ENCODE measurements at regions not wholly inside any gene's neighbourhood (a gene's known extent, or its start where the extent isn't known, plus 50 kb on each side); places are given as distances from the start of the nearest gene placed in this dataset.

DNA sequence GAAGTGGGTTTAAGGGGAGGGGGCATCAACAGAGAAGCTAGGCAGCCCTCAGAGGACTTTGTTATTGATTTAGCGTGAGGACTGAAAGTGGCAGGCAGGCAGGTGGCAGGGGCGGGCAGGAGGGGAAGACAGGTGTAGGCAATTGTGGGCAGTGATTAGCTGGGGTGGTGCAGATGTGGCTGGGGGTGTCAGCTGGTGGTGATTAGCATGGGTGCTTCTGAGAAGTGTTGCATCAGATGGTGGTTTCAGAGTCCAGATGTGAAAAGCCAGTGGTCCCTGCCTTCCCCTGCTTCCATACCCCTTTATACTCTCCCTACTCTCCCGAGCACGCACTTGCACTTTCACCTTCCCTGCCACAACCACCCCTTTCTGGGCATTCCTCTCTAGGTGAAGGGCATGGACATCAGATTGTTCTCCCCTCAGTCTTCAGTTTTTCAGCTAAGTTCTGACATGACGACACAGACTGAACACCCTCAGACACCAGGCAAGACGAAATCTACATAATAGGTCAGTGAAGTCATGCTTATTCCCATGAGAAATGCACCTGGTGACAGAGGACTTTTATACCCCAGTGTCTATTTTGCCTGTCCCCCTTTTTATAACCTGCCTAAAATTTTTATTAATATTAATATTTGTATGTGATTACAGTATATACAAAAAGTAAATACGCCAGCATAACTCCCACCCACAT is 435.7 kb upstream of the CADM1 start:
- no peak for DNase-seq

DNA sequence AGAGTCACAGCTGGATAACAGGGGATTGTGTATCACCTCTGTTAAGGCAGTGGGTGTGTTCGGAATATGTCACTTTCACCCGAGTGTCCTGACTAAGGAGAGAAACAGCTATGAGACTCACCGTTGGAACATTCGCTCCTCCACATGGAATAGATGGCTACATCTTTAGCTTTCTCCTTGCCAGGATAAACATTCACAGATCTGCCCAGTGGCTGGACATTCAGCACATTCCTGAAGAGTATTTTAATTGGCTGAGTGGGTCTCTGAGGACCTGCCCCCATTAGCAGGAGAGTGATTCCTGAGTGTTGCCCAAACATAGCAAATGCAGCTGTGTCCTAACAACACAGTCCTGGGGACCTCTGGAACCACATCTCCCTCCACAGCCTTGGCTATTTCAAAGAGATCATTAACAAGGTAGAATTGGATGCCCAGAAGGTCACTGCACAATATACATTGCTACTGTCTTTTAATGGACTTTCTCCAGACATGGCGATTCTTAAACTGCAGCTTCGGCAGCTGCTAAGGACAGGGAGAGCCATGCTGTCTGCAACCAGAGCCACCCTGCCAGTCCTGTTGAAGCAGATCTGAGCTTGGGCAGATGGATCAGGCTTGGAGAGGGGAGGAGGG is 435.0 kb upstream of the CADM1 start:
- no peak for DNase-seq

- no peak for DNase-seq
Observed at GRCh38 chr11:115933564-115933963, 429.3 kb upstream of the CADM1 start.

DNA sequence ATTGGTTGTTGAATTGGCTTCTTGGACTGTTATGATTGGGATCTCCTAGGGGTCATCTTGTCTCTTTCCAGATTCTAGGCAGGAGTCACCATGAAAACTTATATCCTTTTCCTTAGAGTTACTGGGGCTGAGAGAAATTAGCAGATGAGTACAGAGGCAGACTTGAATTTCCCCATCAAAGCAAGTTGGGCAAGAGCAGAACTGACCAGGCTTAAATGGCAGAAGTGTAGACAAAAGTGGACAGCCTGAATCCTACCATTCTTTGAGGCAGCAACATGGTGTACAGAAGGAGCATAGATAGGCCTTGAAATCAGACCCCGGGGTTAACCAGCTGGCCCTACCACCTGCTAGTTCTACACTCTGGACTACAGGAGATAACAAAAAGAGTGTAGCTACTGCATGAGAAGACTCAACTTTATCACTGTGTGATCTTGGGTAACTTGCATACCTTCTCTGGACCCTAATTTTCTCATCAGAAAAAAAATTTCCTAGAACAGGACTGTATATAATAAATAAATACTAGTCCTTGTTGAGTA is 427.4 kb upstream of the CADM1 start:
- DNase-seq = no peak

DNA sequence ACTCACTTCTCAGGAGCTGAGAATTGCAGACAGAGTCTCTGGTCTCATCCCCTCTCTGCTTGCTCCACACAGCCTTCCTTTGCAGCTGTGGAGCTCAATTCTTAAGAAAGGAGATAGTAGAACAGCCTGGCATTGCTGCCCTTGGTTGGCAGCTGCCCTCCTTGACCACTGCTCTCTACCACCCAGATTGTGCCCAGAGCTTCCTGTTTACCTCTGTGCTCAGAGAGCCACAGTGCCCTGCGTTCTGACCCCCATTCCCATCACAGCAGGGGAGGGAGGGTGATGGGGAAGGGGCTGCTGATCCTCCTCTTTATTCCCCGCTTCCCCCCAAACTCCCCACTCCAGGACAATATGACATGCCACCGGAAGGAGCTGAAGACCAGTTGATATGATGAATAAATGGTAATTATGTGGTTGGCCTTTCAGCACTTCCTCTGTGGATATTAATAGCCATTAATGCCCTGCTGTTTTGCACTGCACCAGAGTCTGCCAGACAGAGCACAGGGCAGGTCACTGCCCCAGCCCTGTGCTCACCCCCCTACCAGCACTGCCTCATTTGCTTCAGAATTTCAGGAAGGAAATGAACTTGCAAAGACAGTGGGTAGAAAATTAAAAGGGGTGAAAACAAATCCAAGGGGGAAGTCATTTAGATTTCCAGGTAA is 426.8 kb upstream of the CADM1 start:
- DNase-seq = no peak

DNA sequence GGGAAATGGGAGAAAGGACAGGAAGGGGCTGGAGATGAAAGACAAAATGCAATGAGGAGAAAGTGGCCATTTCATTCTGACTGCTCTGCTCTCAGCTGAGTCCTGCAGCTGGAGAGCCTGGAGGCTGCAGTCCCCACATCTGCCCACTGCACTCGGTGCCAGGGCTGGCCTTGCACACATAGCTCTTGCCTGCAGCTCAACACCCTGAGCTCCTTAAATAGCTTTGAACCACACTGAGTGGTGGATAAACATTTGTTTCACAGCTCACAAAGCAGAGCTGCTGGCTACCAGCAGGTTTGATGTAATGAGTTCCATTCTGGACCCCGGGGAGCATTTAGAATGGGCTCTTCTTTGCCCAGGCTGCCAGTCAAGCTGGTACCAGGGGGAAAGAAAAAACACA is 426.1 kb upstream of the CADM1 start:
- DNase-seq = no peak

- DNase-seq = no peak
Observed at GRCh38 chr11:115929618-115930129, 425.5 kb upstream of the CADM1 start.

- no peak for DNase-seq
Observed at GRCh38 chr11:115928811-115929210, 424.6 kb upstream of the CADM1 start.

GRCh38 chr11:115927823-115928329 is 423.7 kb upstream of the CADM1 start:
- no peak for DNase-seq

DNA sequence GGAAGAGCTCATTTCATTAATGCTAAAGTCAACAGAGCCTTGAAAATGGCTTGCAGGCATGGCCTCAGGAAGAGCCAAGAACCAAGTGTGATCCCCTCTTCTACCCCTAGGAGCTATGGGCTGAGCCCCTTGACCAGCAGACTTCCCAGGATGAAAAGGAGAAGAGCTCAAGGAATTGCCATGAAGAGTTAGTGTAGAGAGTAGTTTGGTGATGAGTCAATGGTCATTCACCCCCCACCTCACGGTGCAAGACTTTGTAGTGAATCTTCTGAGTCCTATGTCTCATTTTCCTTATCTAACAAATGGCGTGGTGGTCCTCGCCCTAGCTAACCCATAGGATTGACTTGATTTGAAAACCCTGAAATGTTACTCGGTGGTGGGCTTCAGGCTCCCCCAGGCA is 422.4 kb upstream of the CADM1 start:
- no peak for DNase-seq

- no peak for DNase-seq
Observed at GRCh38 chr11:115926138-115926537, 421.9 kb upstream of the CADM1 start.

- no peak for DNase-seq
Observed at GRCh38 chr11:115925568-115926090, 421.4 kb upstream of the CADM1 start.

GRCh38 chr11:115924744-115925567 is 420.7 kb upstream of the CADM1 start:
- DNase-seq = no peak

DNA sequence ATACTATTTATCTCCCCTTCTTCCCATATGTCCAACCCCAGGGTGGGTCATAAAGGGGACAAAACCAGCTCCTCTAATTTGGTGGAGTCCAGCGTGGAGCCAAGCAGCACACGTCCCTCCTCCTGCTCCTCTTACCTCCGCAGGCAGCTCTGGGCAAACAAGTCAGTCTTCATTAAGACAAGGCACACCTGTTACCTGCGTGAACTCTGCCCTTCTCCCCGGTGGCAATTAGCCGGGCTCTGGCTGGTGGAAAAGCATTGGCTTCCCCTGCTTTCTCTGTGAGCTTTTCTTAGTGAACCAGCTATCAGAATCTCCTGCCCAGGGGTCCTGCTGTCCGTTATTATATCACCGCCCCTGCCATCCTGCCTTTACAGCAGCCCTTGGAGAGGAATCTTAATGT is 418.7 kb upstream of the CADM1 start:
- DNase-seq = no peak

DNA sequence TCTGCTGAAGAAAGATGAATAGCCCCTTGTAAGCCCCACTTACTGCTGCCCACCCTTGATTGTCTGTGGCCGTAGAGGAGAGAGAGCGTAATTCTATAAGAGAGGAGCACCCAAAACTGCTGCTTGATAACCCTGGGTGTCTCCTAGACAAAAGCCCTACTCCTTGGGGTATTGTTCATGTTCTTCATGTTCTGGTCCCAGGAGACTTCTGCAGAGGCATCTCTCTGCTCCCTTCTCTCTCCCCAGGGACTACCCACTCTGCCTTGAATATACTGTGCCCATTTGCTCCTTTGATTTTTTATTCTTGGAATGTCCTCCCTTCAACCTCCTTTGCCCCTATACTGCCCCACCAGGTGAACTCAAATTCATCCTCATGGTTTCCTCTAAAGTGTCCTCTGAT is 417.8 kb upstream of the CADM1 start:
- DNase-seq = no peak

GRCh38 chr11:115921540-115921939 is 417.3 kb upstream of the CADM1 start:
- no peak for DNase-seq

DNA sequence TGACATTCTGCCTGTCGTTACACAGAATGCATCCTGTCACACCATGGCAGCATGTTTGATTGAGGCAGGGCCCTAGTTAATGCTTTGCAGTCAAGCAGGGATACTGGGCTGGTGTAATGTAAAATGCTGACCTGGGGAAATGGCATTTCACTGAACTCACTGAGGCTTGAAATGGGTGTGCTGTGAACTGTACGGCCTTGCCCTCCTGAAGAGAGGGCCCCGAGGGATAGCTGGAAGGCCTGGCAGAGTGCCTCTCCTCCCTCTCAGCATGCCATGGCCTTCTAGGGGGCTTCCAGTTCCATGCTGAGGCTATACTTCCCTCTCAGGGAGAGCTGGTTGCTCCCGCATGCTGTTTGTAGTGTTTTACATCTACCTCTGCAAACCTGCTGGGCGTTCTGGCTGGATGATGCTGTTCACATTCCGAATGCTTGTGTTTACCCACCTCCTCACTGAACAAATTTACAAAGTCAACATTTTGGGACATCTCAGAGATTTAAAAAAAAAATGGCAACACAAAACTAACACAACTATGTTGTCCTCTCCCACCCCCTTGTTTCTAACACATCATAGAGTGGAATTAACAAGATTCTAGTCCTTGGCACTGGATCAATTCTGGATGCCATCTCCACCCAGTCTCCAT is 416.7 kb upstream of the CADM1 start:
- DNase-seq = no peak

DNA sequence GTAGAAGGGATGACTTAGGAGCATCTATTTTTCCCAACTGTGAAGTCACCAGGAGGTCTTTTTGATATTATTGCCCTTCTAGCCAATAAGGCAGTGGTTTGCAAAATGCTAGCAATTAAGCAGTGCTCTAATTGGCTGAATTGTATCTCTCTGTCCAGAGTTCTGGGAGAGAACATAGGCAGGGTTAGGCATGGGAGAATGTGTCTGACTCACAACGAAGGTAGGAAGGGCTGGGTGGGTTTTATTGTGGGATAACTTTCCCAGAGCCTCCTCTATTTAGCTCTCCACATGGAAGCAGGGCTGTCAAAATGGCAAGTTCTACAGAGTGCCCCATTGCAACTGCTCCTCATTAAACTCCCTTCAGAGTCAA is 415.9 kb upstream of the CADM1 start:
- no peak for DNase-seq

DNA sequence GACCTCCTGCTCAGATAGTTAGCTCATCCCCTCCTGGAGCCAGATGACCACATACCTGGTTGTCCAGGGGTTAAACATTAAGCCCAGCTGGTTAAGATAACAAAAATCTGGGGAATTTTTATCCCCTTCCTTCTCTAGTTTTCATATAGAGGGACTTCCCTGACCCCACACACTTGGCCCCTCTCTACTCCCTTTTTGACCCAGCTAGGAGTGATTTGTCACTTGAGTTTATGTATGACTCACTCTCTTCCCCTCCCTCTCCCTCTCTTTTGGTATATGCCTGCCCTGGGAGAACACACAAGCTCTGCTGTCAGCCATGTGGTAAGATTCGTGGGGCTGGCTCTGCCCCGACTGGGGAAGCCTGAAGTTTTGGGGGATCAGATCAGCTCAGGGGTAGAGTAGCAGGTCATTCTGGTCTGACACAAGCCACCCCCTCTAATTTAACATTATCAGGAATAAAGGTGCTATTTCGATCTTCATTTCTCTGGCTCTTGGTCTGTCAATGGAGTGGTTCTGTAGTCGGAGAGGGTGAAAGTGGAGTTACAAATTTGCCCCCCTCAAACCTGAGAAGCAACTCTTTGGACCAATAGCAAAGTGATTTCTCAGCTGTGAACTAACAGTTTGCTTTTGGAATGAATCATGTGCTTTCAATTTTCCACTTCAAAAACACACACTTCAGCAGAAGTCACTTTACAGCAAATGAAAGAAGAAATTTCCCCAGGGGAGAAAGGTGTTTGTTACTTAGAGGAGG is 415.3 kb upstream of the CADM1 start:
- DNase-seq = no peak

GRCh38 chr11:115918576-115918975 is 414.4 kb upstream of the CADM1 start:
- DNase-seq = no peak

DNA sequence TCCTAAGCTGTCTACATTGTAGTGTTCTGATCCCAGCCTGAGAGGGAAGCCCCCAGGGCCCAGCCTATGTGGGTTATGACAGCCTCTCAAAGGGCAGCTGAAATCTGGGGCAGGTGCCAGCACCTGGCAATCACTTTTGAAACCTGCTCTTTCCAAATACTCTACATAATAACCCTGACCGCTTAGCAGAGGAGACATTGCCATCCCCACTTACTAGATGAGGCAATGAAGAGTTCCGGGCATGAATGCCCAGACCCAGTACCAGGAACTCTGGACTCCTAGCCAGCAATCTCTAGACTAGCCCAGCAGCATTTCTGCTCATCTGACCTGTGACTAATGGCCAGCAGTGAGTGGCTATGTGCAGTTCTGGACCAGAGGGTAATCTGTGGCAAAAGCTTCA is 412.4 kb upstream of the CADM1 start:
- no peak for DNase-seq

Data from CD4-positive, alpha-beta T cell treated with Interferon alpha-2 for 1 hour (primary cell).